ENCODE measurements at regions not wholly inside any gene's neighbourhood (a gene's known extent, or its start where the extent isn't known, plus 50 kb on each side); places are given as distances from the start of the nearest gene placed in this dataset.

DNA sequence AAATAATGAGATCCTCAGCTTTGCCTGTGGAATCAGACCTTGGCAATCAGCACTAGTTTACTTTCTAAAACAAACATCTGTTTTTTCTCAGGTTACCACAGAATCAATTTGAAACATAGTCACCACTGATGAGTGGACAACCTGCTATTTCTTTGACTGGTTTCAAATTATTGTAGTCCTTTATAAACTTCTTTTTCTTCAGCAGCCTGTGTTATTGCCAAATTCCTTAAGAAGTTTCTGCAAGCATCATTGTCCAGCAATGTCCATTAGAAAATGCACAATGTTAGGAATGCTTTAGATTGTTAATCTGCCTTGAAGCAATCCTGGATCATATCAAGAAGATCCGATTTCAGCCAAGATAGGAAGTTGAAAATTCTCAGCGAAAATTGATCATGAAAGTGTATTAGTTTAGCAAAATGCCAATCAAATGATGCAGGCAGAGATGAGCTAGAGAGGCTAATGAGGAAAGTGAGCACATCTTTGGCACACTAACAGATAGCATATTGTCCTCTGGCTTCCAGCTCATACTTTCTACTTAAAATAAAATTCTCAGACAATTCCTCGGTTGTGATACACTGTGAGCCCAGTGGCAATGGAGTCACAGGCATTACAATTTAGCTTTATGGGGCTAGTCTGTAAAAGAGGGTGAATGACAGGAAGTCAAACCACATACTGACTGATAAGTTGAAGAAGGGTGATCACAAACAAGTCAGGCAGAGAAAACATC is 270.6 kb downstream of the SLITRK6 start:
- Mint-ChIP-seq H3K36me3 (no peaks in the 10 kb centered on the region), H3K4me1 (no peaks in the 10 kb centered on the region), H3K27me3 (no peaks in the 10 kb centered on the region), H3K27ac (no peak overlapping the region), H3K4me3 (no peak overlapping the region), H3K9me3 (peaks cover 0 to 25% (median 2%) of the 10 kb centered on the region in 5 donors)
- ChIA-PET CTCF (no interaction called here), POLR2A (no interaction called here)
- DNase-seq: no peak
- no peaks in the 10 kb centered on the region for H3K4me1 ChIP-seq (ENCODE audit: insufficient read depth, low read length)
- H3K27me3 ChIP-seq (ENCODE audit: insufficient read depth, low read length, poor library complexity, severe bottlenecking): no peaks in the 10 kb centered on the region
- H3K9me3 ChIP-seq (ENCODE audit: low read length): no peaks in the 10 kb centered on the region
- no peak overlapping the region for H3K4me3 ChIP-seq (ENCODE audit: low read length)
- no peaks in the 10 kb centered on the region for H3K36me3 ChIP-seq (ENCODE audit: insufficient read depth, low read length)
- H3K27ac ChIP-seq (ENCODE audit: low read depth, low read length): no peak overlapping the region

DNA sequence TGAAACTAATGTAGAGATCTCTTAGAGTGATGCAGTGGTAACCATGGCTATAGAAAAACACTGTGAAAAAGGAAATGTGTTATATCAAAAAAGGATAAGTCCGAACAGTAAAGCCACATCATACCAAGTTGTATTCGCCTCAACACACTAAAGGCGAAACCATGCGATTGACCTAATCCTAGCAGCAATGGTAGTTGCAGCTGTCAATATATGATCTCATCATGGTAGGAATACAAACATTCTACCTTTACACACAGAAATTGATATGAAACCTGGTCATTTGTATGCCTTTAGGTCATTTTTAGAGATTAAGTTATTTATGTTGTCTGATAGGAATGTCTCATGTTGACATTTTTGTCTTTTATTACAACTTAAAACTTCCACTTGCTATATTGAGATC is 271.9 kb downstream of the SLITRK6 start:
- POLR2A ChIA-PET: no interaction called here
- H3K4me1 Mint-ChIP-seq: no peaks in the 10 kb centered on the region
- H3K4me1 ChIP-seq (ENCODE audit: insufficient read depth, low read length): no peaks in the 10 kb centered on the region
- H3K27me3 Mint-ChIP-seq: no peaks in the 10 kb centered on the region
- no peak overlapping the region for H3K4me3 Mint-ChIP-seq
- no peaks in the 10 kb centered on the region for H3K27me3 ChIP-seq (ENCODE audit: insufficient read depth, low read length, poor library complexity, severe bottlenecking)
- no peaks in the 10 kb centered on the region for H3K36me3 ChIP-seq (ENCODE audit: insufficient read depth, low read length)
- CTCF ChIA-PET: no interaction called here
- no peak for DNase-seq
- H3K27ac ChIP-seq (ENCODE audit: low read depth, low read length): no peak overlapping the region
- H3K9me3 ChIP-seq (ENCODE audit: low read length): no peaks in the 10 kb centered on the region
- H3K27ac Mint-ChIP-seq: no peak overlapping the region
- H3K9me3 Mint-ChIP-seq: peaks cover 0 to 20% (median 0%) of the 10 kb centered on the region in 5 donors
- H3K4me3 ChIP-seq (ENCODE audit: low read length): no peak overlapping the region
- H3K36me3 Mint-ChIP-seq: no peaks in the 10 kb centered on the region

DNA sequence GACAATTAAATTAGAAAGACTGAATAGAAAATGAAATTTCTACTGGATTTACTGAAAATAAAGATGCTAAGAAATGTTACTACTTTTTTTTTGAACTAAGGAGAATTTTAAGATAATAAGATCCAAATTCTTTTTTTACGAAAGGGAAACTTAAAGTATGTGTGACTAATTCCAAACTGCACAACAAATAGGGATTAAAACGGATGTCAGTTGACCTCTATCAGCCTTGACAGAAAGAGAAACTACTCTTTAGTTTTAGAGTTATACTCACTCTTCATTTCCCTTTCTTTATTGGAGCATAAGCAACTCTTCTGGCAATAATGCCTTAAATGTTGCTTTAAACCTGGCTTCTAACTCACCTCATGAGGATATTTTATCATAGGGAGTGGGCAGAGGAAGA is 273.8 kb downstream of the SLITRK6 start:
- no peak overlapping the region for H3K4me3 ChIP-seq (ENCODE audit: low read length)
- no peaks in the 10 kb centered on the region for H3K27me3 Mint-ChIP-seq
- H3K4me3 Mint-ChIP-seq: no peak overlapping the region
- H3K4me1 ChIP-seq (ENCODE audit: insufficient read depth, low read length): no peaks in the 10 kb centered on the region
- no peaks in the 10 kb centered on the region for H3K36me3 ChIP-seq (ENCODE audit: insufficient read depth, low read length)
- DNase-seq: no peak
- H3K27me3 ChIP-seq (ENCODE audit: insufficient read depth, low read length, poor library complexity, severe bottlenecking): no peaks in the 10 kb centered on the region
- H3K27ac Mint-ChIP-seq: no peak overlapping the region
- H3K9me3 ChIP-seq (ENCODE audit: low read length): no peaks in the 10 kb centered on the region
- ChIA-PET CTCF (no interaction called here), POLR2A (no interaction called here)
- H3K36me3 Mint-ChIP-seq: no peaks in the 10 kb centered on the region
- H3K27ac ChIP-seq (ENCODE audit: low read depth, low read length): no peak overlapping the region
- peaks cover 0 to 18% (median 0%) of the 10 kb centered on the region in 5 donors for H3K9me3 Mint-ChIP-seq
- no peaks in the 10 kb centered on the region for H3K4me1 Mint-ChIP-seq

DNA sequence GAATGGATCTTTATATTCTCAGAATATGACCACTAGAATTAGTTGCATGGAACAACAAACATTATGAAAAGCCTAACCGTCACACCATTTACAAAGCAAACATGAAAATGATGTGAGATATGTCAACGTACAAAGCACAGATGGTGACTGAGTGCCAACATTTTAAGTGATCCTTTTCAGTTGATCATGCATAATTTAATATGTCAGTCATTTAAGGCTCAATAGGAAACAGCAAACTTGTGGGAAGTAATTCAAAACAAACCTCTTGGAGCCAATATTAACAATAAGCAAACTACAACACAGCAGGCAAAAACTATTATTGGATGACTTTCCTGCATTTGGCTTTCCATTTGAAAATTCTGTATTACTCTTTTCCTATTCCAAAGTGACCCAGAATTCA is 277.6 kb downstream of the SLITRK6 start:
- no peaks in the 10 kb centered on the region for H3K4me1 ChIP-seq (ENCODE audit: insufficient read depth, low read length)
- no peak for DNase-seq
- no peaks in the 10 kb centered on the region for H3K27me3 ChIP-seq (ENCODE audit: insufficient read depth, low read length, poor library complexity, severe bottlenecking)
- Mint-ChIP-seq H3K27me3 (no peaks in the 10 kb centered on the region), H3K4me3 (no peak overlapping the region), H3K4me1 (no peaks in the 10 kb centered on the region), H3K27ac (no peak overlapping the region), H3K36me3 (no peaks in the 10 kb centered on the region), H3K9me3 (peaks cover 0 to 8% (median 2%) of the 10 kb centered on the region in 5 donors)
- no peaks in the 10 kb centered on the region for H3K9me3 ChIP-seq (ENCODE audit: low read length)
- no peak overlapping the region for H3K4me3 ChIP-seq (ENCODE audit: low read length)
- POLR2A ChIA-PET: no interaction called here
- CTCF ChIA-PET: no interaction called here
- no peak overlapping the region for H3K27ac ChIP-seq (ENCODE audit: low read depth, low read length)
- no peaks in the 10 kb centered on the region for H3K36me3 ChIP-seq (ENCODE audit: insufficient read depth, low read length)

DNA sequence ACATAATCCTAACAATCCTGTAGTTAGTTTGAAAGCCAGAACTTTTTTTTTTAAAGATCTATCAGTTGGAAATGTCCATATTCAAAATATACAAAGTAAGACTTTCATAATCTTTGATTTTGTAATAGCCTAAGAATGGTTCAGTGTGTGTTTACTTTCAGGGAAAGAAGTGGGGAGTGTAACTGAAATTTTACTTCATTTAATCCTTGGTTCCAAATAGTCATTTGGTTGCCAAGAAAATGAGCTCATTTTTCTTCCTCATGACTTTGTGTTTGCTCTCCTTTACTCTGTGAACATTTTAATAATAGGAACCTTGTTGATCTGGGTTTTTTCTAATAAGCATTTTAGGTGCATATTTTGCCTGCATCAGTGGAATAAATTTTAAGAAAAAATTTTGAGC is 278.8 kb downstream of the SLITRK6 start:
- DNase-seq: no peak
- Mint-ChIP-seq H3K9me3 (peaks cover 0 to 4% (median 2%) of the 10 kb centered on the region in 5 donors), H3K4me3 (no peak overlapping the region), H3K27me3 (no peaks in the 10 kb centered on the region), H3K36me3 (no peaks in the 10 kb centered on the region), H3K4me1 (no peaks in the 10 kb centered on the region), H3K27ac (no peak overlapping the region)
- H3K9me3 ChIP-seq (ENCODE audit: low read length): no peaks in the 10 kb centered on the region
- H3K4me1 ChIP-seq (ENCODE audit: insufficient read depth, low read length): no peaks in the 10 kb centered on the region
- POLR2A ChIA-PET: no interaction called here
- no peak overlapping the region for H3K4me3 ChIP-seq (ENCODE audit: low read length)
- CTCF ChIA-PET: no interaction called here
- no peaks in the 10 kb centered on the region for H3K36me3 ChIP-seq (ENCODE audit: insufficient read depth, low read length)
- H3K27ac ChIP-seq (ENCODE audit: low read depth, low read length): no peak overlapping the region
- H3K27me3 ChIP-seq (ENCODE audit: insufficient read depth, low read length, poor library complexity, severe bottlenecking): no peaks in the 10 kb centered on the region

DNA sequence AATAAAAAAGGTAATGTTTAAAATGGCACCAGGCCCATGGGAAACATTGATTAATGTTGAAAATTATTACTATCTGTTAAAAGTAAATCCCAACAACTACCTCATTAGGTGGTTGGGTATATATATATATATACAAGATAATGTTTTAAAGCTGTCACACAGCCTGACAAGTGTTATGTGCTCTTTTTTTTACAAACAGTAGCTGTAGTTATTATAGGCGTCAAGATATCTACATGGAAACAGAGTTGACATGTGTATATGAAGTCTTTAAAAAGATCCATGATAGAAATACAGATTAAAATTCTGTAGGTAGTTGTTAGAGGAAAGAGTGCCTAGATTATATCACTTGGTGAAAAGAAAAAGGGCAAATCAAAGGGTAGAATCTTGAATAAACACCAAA is 279.9 kb downstream of the SLITRK6 start:
- Mint-ChIP-seq H3K27ac (no peak overlapping the region), H3K4me1 (no peaks in the 10 kb centered on the region), H3K27me3 (no peaks in the 10 kb centered on the region), H3K36me3 (no peaks in the 10 kb centered on the region), H3K4me3 (no peak overlapping the region), H3K9me3 (peaks cover 0 to 4% (median 2%) of the 10 kb centered on the region in 5 donors)
- Histone ChIP-seq H3K36me3 (ENCODE audit: insufficient read depth, low read length) (no peaks in the 10 kb centered on the region), H3K9me3 (ENCODE audit: low read length) (no peaks in the 10 kb centered on the region), H3K4me3 (ENCODE audit: low read length) (no peak overlapping the region), H3K27me3 (ENCODE audit: insufficient read depth, low read length, poor library complexity, severe bottlenecking) (no peaks in the 10 kb centered on the region), H3K27ac (ENCODE audit: low read depth, low read length) (no peak overlapping the region), H3K4me1 (ENCODE audit: insufficient read depth, low read length) (no peaks in the 10 kb centered on the region)
- ChIA-PET POLR2A (no interaction called here), CTCF (no interaction called here)
- DNase-seq: no peak

DNA sequence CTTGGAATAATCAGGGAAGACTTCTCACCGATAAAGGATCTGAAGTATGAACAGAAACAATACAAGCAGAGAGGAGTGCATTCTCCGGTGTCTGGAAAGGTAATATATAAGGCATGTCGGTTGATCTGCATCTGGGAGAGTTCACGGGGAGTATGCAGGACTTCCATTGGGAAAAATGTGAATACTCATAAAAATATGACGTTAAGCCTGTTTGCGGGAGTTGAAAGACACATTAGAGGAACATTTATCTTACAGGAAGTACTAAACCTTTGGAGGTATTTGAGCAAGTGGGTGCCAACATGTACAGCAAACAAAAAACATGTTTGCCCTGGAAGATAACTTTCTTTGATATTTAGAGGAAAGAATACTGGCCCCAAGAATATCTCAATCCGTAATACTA is 286.8 kb downstream of the SLITRK6 start:
- H3K27ac Mint-ChIP-seq: no peak overlapping the region
- H3K9me3 ChIP-seq (ENCODE audit: low read length): no peaks in the 10 kb centered on the region
- H3K27me3 Mint-ChIP-seq: no peaks in the 10 kb centered on the region
- H3K36me3 ChIP-seq (ENCODE audit: insufficient read depth, low read length): no peaks in the 10 kb centered on the region
- ChIA-PET POLR2A (no interaction called here), CTCF (no interaction called here)
- no peak overlapping the region for H3K4me3 Mint-ChIP-seq
- H3K27me3 ChIP-seq (ENCODE audit: insufficient read depth, low read length, poor library complexity, severe bottlenecking): no peaks in the 10 kb centered on the region
- peaks cover 0 to 4% (median 0%) of the 10 kb centered on the region in 5 donors for H3K9me3 Mint-ChIP-seq
- H3K4me1 ChIP-seq (ENCODE audit: insufficient read depth, low read length): no peaks in the 10 kb centered on the region
- DNase-seq: no peak
- no peak overlapping the region for H3K4me3 ChIP-seq (ENCODE audit: low read length)
- H3K36me3 Mint-ChIP-seq: no peaks in the 10 kb centered on the region
- no peaks in the 10 kb centered on the region for H3K4me1 Mint-ChIP-seq
- no peak overlapping the region for H3K27ac ChIP-seq (ENCODE audit: low read depth, low read length)

DNA sequence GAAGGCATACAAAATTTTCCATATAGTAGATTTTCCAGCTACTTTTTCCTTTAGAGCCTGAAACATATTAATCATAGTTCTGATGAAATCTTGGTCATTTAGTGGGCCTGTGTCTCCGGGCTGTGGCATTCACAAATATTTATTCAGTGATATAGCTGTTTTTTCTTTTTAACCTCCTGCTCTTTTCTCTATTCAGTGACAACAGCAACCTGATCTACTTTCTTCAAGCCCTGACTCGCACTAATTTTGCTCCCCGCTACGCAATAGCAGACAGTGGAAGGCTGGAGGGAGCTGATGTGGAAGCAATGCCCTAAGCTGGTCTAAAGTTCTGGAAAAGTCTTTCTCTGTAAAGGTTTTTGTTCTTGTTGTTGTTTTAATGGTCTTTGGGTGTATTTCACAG is 289.7 kb downstream of the SLITRK6 start:
- no peaks in the 10 kb centered on the region for H3K27me3 ChIP-seq (ENCODE audit: insufficient read depth, low read length, poor library complexity, severe bottlenecking)

More for the DNA sequence above, 289.7 kb downstream of the SLITRK6 start:
- no peaks in the 10 kb centered on the region for H3K36me3 Mint-ChIP-seq
- no peak overlapping the region for H3K4me3 ChIP-seq (ENCODE audit: low read length)
- H3K27ac Mint-ChIP-seq: no peak overlapping the region
- peaks cover 0 to 9% (median under 1%) of the 10 kb centered on the region in 5 donors for H3K9me3 Mint-ChIP-seq
- no peak overlapping the region for H3K4me3 Mint-ChIP-seq
- ChIA-PET POLR2A (no interaction called here), CTCF (no interaction called here)
- no peaks in the 10 kb centered on the region for H3K36me3 ChIP-seq (ENCODE audit: insufficient read depth, low read length)
- no peak overlapping the region for H3K27ac ChIP-seq (ENCODE audit: low read depth, low read length)
- H3K27me3 Mint-ChIP-seq: no peaks in the 10 kb centered on the region
- H3K4me1 Mint-ChIP-seq: no peaks in the 10 kb centered on the region
- no peak for DNase-seq
- H3K4me1 ChIP-seq (ENCODE audit: insufficient read depth, low read length): no peaks in the 10 kb centered on the region
- H3K9me3 ChIP-seq (ENCODE audit: low read length): no peaks in the 10 kb centered on the region
